ENCODE measurements at regions not wholly inside any gene's neighbourhood (a gene's known extent, or its start where the extent isn't known, plus 50 kb on each side); places are given as distances from the start of the nearest gene placed in this dataset.

GRCh38 chr10:10532236-10532635, 485.4 kb upstream of the CELF2 start:
- H3K27ac ChIP-seq (ENCODE audit: low read depth, low read length), result no peak overlapping the region
- no peak for DNase-seq (ENCODE audit: low read depth, low spot score)
- CTCF ChIA-PET, result no interaction called here
- no peaks in the 10 kb centered on the region for H3K27me3 ChIP-seq (ENCODE audit: control insufficient read depth, insufficient read depth, low read length)
- TF ChIP-seq, protein P1, sequence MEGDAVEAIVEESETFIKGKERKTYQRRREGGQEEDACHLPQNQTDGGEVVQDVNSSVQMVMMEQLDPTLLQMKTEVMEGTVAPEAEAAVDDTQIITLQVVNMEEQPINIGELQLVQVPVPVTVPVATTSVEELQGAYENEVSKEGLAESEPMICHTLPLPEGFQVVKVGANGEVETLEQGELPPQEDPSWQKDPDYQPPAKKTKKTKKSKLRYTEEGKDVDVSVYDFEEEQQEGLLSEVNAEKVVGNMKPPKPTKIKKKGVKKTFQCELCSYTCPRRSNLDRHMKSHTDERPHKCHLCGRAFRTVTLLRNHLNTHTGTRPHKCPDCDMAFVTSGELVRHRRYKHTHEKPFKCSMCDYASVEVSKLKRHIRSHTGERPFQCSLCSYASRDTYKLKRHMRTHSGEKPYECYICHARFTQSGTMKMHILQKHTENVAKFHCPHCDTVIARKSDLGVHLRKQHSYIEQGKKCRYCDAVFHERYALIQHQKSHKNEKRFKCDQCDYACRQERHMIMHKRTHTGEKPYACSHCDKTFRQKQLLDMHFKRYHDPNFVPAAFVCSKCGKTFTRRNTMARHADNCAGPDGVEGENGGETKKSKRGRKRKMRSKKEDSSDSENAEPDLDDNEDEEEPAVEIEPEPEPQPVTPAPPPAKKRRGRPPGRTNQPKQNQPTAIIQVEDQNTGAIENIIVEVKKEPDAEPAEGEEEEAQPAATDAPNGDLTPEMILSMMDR (IDR thresholded peaks at IDR 0.05; ENCODE audit: low read depth, low read length), result no peak
- H3K9me3 ChIP-seq (ENCODE audit: control insufficient read depth, insufficient read depth, low read length), result no peaks in the 10 kb centered on the region
- H3K4me3 ChIP-seq (ENCODE audit: low read depth, low read length), result no peak overlapping the region
- POLR2A ChIA-PET, result no interaction called here

- Histone ChIP-seq H3K4me3 (ENCODE audit: low read depth, low read length) (no peak overlapping the region), H3K27me3 (ENCODE audit: control insufficient read depth, insufficient read depth, low read length) (no peaks in the 10 kb centered on the region), H3K9me3 (ENCODE audit: control insufficient read depth, insufficient read depth, low read length) (no peaks in the 10 kb centered on the region), H3K27ac (ENCODE audit: low read depth, low read length) (no peak overlapping the region)
- ChIA-PET POLR2A (no interaction called here), CTCF (no interaction called here)
- no peak for DNase-seq (ENCODE audit: low read depth, low spot score)
- TF ChIP-seq, protein P1 (IDR thresholded peaks at IDR 0.05; ENCODE audit: low read depth, low read length), result no peak
Measured at GRCh38 chr10:10532826-10533225, 484.8 kb upstream of the CELF2 start.

- Histone ChIP-seq H3K27ac (ENCODE audit: low read depth, low read length) (no peak overlapping the region), H3K9me3 (ENCODE audit: control insufficient read depth, insufficient read depth, low read length) (no peaks in the 10 kb centered on the region), H3K27me3 (ENCODE audit: control insufficient read depth, insufficient read depth, low read length) (no peaks in the 10 kb centered on the region), H3K4me3 (ENCODE audit: low read depth, low read length) (no peak overlapping the region)
- POLR2A ChIA-PET, result no interaction called here
- CTCF ChIA-PET, result no interaction called here
- TF ChIP-seq, protein P1 (IDR thresholded peaks at IDR 0.05; ENCODE audit: low read depth, low read length), result no peak
- no peak for DNase-seq (ENCODE audit: low read depth, low spot score)
Measured at GRCh38 chr10:10533437-10533836, 484.2 kb upstream of the CELF2 start.

DNA sequence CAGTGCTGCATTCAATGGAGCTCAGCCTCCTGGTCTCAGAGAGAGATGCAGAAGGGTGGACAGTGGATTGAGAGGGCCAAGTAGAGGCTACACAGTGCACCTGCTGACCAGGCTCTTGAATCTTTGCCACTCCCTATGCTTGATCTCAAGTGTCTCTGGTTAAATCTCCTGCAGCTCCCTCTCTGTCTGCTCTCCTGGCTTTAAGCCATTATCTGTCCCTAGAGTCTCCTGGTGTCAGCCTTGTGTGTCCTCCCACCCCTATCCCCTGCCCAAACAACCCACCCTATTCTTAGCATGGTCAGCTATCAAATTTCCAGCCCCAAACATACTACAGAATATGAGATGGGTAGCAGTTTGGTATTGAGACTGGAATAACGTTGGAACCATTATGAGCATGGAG, 479.3 kb upstream of the CELF2 start:
- no peak overlapping the region for H3K27ac ChIP-seq (ENCODE audit: low read depth, low read length)
- H3K27me3 ChIP-seq (ENCODE audit: control insufficient read depth, insufficient read depth, low read length), result no peaks in the 10 kb centered on the region
- no peaks in the 10 kb centered on the region; the same call in 1 of the 2 replicates for H3K9me3 ChIP-seq (ENCODE audit: control insufficient read depth, insufficient read depth, low read length)
- ChIA-PET POLR2A (no interaction called here), CTCF (no interaction called here)
- TF ChIP-seq, protein P1 (IDR thresholded peaks at IDR 0.05; ENCODE audit: low read depth, low read length), result no peak
- H3K4me3 ChIP-seq (ENCODE audit: low read depth, low read length), result no peak overlapping the region
- DNase-seq (ENCODE audit: low read depth, low spot score), result no peak

GRCh38 chr10:10540398-10540797, 477.3 kb upstream of the CELF2 start:
- Histone ChIP-seq H3K9me3 (ENCODE audit: control insufficient read depth, insufficient read depth, low read length) (no peaks in the 10 kb centered on the region; the same call in 1 of the 2 replicates), H3K27me3 (ENCODE audit: control insufficient read depth, insufficient read depth, low read length) (no peaks in the 10 kb centered on the region), H3K4me3 (ENCODE audit: low read depth, low read length) (no peak overlapping the region), H3K27ac (ENCODE audit: low read depth, low read length) (no peak overlapping the region)
- CTCF ChIA-PET, result no interaction called here
- TF ChIP-seq, protein P1 (IDR thresholded peaks at IDR 0.05; ENCODE audit: low read depth, low read length), result no peak
- no peak for DNase-seq (ENCODE audit: low read depth, low spot score)
- POLR2A ChIA-PET, result no interaction called here

Measured in AG04450 (cell line).